AG09319 (cell line): ENCODE measurements at regions not wholly inside any gene's neighbourhood (a gene's known extent, or its start where the extent isn't known, plus 50 kb on each side); places are given as distances from the start of the nearest gene placed in this dataset.
"Not testable (repeated sequence)": the region's sequence is repeated elsewhere in the genome, so short reads cannot be mapped to it uniquely, and the experiment has no call there.

Experiments
- DNase-seq: peaks from one replicate; pipeline ENCODE4 v3.0.0-alpha.2; 2010; ENCODE audit warnings: low read depth; ENCODE audit errors: extremely low read depth
- TF ChIP-seq, protein P1 (sequence below): IDR thresholded peaks from 2 replicates; pipeline ENCODE4 v1.5.1; 2011; ENCODE audit warnings: low read depth, mild to moderate bottlenecking, inconsistent platforms, low read length, moderate library complexity

DNA sequence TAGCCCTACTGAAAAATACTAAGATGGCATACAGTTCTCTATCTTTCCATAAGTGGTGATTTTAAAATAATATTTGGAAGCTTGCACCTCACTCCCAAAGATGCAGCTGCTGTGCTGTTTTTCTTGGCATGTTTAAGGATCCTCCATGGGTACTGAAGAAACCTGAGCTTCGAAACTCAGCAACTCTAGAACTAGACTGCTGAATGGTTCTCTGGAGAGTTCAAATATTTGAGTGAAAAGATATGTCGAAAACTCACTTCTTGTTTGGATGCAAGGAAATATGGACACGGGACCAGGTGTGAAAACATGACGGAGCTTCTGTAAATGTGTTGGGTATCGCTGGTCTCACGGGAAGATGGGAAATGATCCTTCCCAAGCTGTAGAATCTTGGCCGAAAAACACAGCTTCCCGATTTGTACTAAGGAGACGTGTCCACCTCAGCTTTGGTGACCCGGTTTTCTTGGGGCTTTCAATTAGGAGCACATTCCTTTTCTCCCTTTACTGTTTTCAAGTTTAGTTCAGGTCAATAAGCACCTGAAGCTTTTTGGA is 543.8 kb upstream of the NRP1 start:
- no peak for DNase-seq
- TF ChIP-seq, protein P1, sequence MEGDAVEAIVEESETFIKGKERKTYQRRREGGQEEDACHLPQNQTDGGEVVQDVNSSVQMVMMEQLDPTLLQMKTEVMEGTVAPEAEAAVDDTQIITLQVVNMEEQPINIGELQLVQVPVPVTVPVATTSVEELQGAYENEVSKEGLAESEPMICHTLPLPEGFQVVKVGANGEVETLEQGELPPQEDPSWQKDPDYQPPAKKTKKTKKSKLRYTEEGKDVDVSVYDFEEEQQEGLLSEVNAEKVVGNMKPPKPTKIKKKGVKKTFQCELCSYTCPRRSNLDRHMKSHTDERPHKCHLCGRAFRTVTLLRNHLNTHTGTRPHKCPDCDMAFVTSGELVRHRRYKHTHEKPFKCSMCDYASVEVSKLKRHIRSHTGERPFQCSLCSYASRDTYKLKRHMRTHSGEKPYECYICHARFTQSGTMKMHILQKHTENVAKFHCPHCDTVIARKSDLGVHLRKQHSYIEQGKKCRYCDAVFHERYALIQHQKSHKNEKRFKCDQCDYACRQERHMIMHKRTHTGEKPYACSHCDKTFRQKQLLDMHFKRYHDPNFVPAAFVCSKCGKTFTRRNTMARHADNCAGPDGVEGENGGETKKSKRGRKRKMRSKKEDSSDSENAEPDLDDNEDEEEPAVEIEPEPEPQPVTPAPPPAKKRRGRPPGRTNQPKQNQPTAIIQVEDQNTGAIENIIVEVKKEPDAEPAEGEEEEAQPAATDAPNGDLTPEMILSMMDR = no peak

DNA sequence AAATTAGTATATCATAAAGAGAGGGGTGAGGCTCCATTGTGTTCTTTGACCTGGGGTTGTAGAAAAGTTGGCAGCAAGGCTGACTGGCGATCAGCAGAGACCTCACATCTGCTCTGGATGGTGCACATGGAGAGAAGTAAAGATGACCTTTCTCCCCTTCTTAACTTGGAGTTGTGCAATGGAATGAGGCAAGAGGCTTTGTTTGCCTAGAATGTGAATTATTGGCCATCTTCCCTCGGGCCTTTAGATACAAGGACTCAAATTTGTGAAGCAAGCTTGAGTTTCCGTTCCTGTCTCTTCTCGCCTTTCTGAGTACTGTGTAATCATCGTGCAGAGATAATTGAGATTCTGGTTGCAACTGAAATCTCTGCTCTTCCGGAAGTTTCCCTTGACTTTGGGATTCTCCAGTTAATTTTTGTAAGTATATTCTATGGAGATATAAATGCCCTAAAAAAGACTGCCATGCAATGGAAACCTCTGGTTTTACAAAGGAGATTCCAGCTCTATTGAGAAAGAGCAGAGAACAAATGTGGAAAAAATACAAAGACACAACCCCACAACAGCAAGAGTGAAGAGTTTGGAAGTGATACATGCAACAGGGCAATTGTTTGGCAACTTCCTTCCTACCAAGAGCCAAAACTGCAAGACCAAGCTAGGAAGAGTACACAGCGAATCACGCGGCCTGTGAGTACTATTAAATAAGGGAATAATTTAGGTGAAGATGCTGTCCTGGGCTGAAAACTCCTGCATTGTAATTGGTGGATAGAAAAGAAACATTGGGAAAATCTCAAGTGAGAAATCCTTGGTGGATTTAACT is 542.3 kb upstream of the NRP1 start:
- TF ChIP-seq, protein P1 = no peak
- no peak for DNase-seq

- DNase-seq = no peak
- TF ChIP-seq, protein P1 = no peak
Measured at GRCh38 chr10:33875924-33876583, 541.6 kb upstream of the NRP1 start.

DNA sequence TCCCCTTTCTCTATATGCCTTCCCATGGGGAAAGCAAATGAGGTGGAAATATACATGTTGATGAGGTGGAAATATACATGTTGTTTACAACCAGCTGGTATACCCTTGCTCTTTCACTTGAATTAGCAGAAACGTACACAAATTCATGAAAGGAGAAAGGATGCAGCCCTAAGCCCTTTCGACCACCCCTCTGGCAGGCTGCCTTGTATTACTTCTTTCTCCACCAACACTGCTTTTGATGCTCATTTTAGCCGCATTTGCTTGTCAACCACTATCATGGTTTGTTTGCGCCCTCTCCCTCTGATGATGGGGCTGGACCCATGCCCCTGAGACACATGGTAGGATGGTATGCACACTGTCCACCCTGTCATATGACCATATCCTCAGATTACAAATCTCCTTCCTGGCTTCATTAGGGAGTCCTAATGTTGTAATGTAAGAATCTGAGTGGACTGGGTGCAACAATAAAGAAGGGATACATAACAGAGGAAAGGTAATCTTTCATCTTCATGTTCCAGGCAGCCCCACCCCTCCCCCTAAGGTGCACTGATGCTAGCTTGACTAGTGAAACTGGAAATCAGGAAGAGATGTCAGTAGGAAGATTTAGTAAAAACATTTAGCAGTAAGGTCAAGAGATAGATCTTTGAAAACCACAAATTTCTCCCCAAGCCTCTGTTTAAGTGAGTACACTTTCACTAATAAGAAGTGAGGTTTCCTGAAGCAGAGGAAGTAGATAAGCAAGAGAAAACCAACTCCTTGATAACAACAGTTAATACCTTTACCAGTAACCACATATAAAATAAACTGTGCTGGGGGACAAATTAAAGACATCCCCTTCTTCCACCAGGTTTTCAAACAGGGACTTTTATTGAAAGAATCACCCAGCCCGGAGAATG is 536.8 kb upstream of the NRP1 start:
- DNase-seq = no peak
- TF ChIP-seq, protein P1 = no peak

GRCh38 chr10:33869481-33869880 is 535.0 kb upstream of the NRP1 start:
- DNase-seq = no peak
- TF ChIP-seq, protein P1 = no peak

DNA sequence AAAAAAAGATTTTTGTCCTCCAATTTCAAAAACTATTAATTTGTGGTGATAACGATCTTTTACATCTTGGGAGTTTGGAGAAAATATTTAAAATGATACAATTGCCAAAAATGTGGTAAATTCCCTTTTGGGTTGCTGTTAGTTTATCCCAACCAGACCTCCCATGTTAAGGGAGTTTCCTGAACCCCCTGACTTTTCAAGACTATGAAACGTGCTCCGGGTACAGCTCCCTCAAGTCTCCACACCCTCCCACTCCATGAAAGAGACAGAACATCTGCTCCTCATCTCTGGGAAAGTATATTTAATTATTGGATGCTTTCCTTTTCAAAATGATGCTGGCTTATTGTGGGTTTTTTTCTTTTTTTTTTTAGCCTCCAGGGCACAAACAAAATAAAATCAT is 534.6 kb upstream of the NRP1 start:
- TF ChIP-seq, protein P1 = no peak
- DNase-seq = no peak

DNA sequence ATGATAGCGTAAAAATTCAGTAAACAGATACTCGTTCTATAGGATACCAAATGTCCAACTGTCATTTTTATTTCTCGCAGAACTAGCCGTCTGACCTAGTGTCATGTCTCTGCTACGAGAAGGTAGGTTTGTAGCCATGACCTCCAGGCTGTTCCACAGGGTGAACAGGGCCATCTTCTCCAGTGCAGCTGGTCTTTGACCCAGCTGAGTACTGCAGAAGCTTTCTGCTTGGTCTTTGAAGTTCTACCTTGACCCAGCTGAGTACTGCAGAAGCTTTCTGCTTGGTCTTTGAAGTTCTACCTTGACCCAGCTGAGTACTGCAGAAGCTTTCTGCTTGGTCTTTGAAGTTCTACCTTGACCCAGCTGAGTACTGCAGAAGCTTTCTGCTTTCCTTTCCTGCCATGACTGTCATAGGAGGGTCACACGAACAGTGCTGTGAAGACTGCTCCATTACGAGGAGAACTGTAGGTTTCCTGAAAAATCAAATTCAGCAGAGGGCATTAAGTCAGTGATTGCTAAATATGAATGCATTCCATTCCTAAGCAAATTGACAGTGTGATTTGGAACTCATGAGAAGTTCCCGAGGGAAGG is 532.8 kb upstream of the NRP1 start:
- DNase-seq = not testable (repeated sequence)
